Upper lobe of right lung (tissue), 1 donor: ENCODE measurements at regions not wholly inside any gene's neighbourhood (a gene's known extent, or its start where the extent isn't known, plus 50 kb on each side); places are given as distances from the start of the nearest gene placed in this dataset.

Source experiments
- ATAC-seq: fragments of 200-7000 bp; cut with Tn5 transposase; one replicate; pipeline ENCODE4 v1.9.1; 2020; ENCODE audit warnings: mild to moderate bottlenecking, moderate library complexity
- DNase-seq: peaks from one replicate; pipeline ENCODE4 v3.0.0-alpha.2; 2020
- H3K27ac ChIP-seq: fragments of 200-600 bp; one replicate; pipeline ENCODE4 v1.8.0; 2022
- H3K27me3 ChIP-seq: fragments of 200-600 bp; one replicate; pipeline ENCODE4 v1.8.0; 2022; ENCODE audit warnings: mild to moderate bottlenecking
- H3K36me3 ChIP-seq: fragments of 200-600 bp; one replicate; pipeline ENCODE4 v1.8.0; 2022
- H3K4me1 ChIP-seq: fragments of 200-600 bp; one replicate; pipeline ENCODE4 v1.8.0; 2022
- H3K4me3 ChIP-seq: fragments of 200-600 bp; one replicate; pipeline ENCODE4 v1.8.0; 2022; ENCODE audit warnings: mild to moderate bottlenecking
- H3K9me3 ChIP-seq: fragments of 200-600 bp; one replicate; pipeline ENCODE4 v1.8.0; 2022
- CTCF ChIP-seq: fragments of 200-600 bp; IDR thresholded peaks from one replicate; pipeline ENCODE4 v1.8.0; 2022; ENCODE audit warnings: antibody characterized with exemption
- intact Hi-C: fragments of 100-400 bp; cut with DNase I; formaldehyde crosslinking; loops from one replicate; pipeline ENCODE4 v1.11.0; 2022
- donor health status: DM: no; HTN: yes; CAD: no; lungs with severe emphysema.

DNA sequence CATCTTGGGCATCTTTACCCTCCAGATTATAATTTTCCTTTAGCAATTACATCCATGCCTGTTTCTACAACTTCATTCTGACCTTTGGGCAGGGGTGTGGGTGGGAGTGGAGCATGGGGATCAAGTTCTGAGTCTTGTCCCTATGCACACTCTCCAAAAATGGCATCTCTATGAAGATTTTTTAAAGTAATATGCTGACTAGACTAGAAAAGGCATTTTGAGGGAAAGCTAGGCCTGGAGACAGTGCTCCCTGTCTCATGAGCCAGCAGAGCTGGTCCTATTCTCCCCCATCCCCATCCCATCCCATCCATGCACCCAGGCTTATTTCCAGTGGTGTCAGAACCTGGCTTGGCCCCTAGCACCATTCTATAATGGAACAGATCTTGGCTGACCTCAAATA is 398.0 kb upstream of the SLC24A2 start:
- Histone ChIP-seq H3K36me3 (no peaks in the 10 kb centered on the region), H3K4me3 (no peak overlapping the region), H3K4me1 (no peaks in the 10 kb centered on the region), H3K9me3 (no peaks in the 10 kb centered on the region), H3K27ac (no peak overlapping the region), H3K27me3 (no peaks in the 10 kb centered on the region)
- ATAC-seq (no peak), DNase-seq (no peak)
- TF ChIP-seq CTCF: no peak
- intact Hi-C loops: no loop called here

- TF ChIP-seq CTCF: no peak
- DNase-seq (no peak), ATAC-seq (no peak)
- Histone ChIP-seq H3K9me3 (no peaks in the 10 kb centered on the region), H3K36me3 (no peaks in the 10 kb centered on the region), H3K27me3 (no peaks in the 10 kb centered on the region), H3K4me3 (no peak overlapping the region), H3K27ac (no peak overlapping the region), H3K4me1 (no peaks in the 10 kb centered on the region)
- intact Hi-C loops: no loop called here
Observed at GRCh38 chr9:20186231-20186630, 397.4 kb upstream of the SLC24A2 start.

GRCh38 chr9:20184541-20184940 is 395.7 kb upstream of the SLC24A2 start:
- ATAC-seq: no peak
- H3K36me3 ChIP-seq: no peaks in the 10 kb centered on the region
- intact Hi-C loops: no loop called here
- H3K4me3 ChIP-seq: no peak overlapping the region
- no peaks in the 10 kb centered on the region for H3K4me1 ChIP-seq
- DNase-seq: no peak
- TF ChIP-seq CTCF: no peak
- H3K27me3 ChIP-seq: no peaks in the 10 kb centered on the region
- no peaks in the 10 kb centered on the region for H3K9me3 ChIP-seq
- no peak overlapping the region for H3K27ac ChIP-seq

DNA sequence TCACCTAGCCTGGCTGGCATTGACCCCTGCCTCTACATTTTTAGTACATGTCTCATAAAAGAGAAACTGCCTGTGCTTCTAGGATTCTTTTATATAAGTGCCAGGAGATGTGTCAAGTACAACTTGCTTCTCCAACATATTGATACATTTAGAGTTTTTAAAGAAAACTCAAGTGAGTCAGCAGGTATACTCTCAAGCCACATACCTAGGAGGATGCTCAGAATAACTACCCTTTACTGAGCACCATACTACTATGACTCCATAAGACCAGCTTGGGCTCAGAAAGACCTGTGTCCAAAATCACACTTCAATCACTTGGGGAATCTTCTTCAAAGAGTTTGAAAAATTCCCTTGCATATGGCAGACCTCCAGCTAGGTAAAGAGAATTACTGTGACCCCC is 389.8 kb upstream of the SLC24A2 start:
- intact Hi-C loops: no loop called here
- Histone ChIP-seq H3K27me3 (no peaks in the 10 kb centered on the region), H3K4me1 (no peaks in the 10 kb centered on the region), H3K9me3 (no peaks in the 10 kb centered on the region), H3K27ac (no peak overlapping the region), H3K4me3 (no peak overlapping the region), H3K36me3 (no peaks in the 10 kb centered on the region)
- no peak for ATAC-seq
- TF ChIP-seq CTCF: no peak
- DNase-seq: no peak

DNA sequence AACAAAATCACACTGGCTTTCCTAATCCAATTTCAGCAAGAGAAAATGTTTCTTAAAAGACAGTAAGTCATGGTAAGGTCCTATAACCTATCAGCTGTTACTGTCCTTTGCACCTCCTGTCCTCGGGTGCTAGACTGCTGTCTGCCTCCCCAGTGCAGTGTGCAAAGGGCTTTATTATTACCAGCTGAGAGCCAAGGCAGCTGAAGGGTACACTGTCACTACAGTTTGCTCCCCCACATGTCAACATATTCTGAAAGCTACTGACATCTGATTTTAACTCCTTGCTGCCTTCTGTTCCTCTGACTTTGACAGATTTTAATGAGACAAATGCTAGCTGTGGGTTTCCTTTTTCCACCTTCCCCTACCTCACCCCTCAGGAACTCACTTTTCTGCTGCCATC is 389.4 kb upstream of the SLC24A2 start:
- no peaks in the 10 kb centered on the region for H3K9me3 ChIP-seq
- H3K4me1 ChIP-seq: no peaks in the 10 kb centered on the region
- H3K27ac ChIP-seq: no peak overlapping the region
- intact Hi-C loops: no loop called here
- no peaks in the 10 kb centered on the region for H3K36me3 ChIP-seq
- TF ChIP-seq CTCF: no peak
- DNase-seq (no peak), ATAC-seq (no peak)
- no peak overlapping the region for H3K4me3 ChIP-seq
- no peaks in the 10 kb centered on the region for H3K27me3 ChIP-seq

DNA sequence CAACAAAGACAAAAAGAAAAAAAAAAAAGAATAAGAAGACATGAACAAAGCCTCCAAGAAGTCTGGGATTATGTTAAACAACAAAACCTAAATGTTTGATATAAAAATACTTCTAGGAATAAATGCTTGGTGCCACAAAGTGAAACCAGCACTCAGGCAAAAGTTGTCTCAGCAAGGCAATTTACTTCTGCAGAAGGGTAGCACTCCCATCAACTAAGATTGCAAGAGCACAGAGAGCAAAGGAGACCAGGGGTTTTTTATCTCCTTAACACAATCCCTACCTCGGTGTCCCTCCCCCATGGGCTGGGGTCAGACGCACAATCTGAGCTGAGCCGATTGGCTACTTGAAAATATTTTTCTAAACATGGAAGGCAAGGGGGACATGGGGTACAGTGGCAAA is 381.3 kb upstream of the SLC24A2 start:
- intact Hi-C loops: no loop called here
- no peaks in the 10 kb centered on the region for H3K27me3 ChIP-seq
- ATAC-seq (no peak), DNase-seq (no peak)
- no peaks in the 10 kb centered on the region for H3K36me3 ChIP-seq
- H3K4me3 ChIP-seq: no peak overlapping the region
- no peak overlapping the region for H3K27ac ChIP-seq
- TF ChIP-seq CTCF: no peak
- H3K9me3 ChIP-seq: peaks cover 21% of the 10 kb centered on the region
- H3K4me1 ChIP-seq: no peaks in the 10 kb centered on the region
